ENCODE measurements at regions not wholly inside any gene's neighbourhood (a gene's known extent, or its start where the extent isn't known, plus 50 kb on each side); places are given as distances from the start of the nearest gene placed in this dataset.

GRCh38 chr6:51414361-51414760 is 595.7 kb downstream of the TFAP2B start:
- no peak for TF ChIP-seq CTCF (IDR thresholded peaks at IDR 0.05; ENCODE audit: extremely low read depth, low read depth, low read length)
- no peaks in the 10 kb centered on the region for H3K79me2 ChIP-seq (ENCODE audit: insufficient read depth, low read length)

GRCh38 chr6:51415501-51415900 is 596.8 kb downstream of the TFAP2B start:
- Histone ChIP-seq H3K27me3 (ENCODE audit: insufficient read depth, low read length) (no peaks in the 10 kb centered on the region), H3K36me3 (ENCODE audit: insufficient read depth, low read length) (no peaks in the 10 kb centered on the region), H3K4me1 (ENCODE audit: insufficient read depth, low read length) (no peaks in the 10 kb centered on the region), H3K4me2 (ENCODE audit: insufficient read depth, low read length) (no peak overlapping the region), H3K4me3 (ENCODE audit: insufficient read depth, low read length) (no peak overlapping the region), H2AFZ (ENCODE audit: low read length) (no peak overlapping the region), H3K9me3 (ENCODE audit: low read depth, low read length) (peaks cover 7% of the 10 kb centered on the region), H3K27ac (ENCODE audit: low read depth, low read length) (no peak overlapping the region), H3K79me2 (ENCODE audit: insufficient read depth, low read length) (no peaks in the 10 kb centered on the region), H4K20me1 (ENCODE audit: insufficient read depth, low read length) (no peaks in the 10 kb centered on the region)
- DNase-seq (ENCODE audit: insufficient read length, low spot score, missing footprints), result no peak
- TF ChIP-seq CTCF (IDR thresholded peaks at IDR 0.05; ENCODE audit: extremely low read depth, low read depth, low read length), result no peak

More at GRCh38 chr6:51414361-51414760, 595.7 kb downstream of the TFAP2B start:
- Histone ChIP-seq H3K4me2 (ENCODE audit: insufficient read depth, low read length) (no peak overlapping the region), H3K36me3 (ENCODE audit: insufficient read depth, low read length) (no peaks in the 10 kb centered on the region), H2AFZ (ENCODE audit: low read length) (no peak overlapping the region), H3K4me1 (ENCODE audit: insufficient read depth, low read length) (no peaks in the 10 kb centered on the region), H3K4me3 (ENCODE audit: insufficient read depth, low read length) (no peak overlapping the region), H4K20me1 (ENCODE audit: insufficient read depth, low read length) (no peaks in the 10 kb centered on the region), H3K27ac (ENCODE audit: low read depth, low read length) (no peak overlapping the region), H3K27me3 (ENCODE audit: insufficient read depth, low read length) (no peaks in the 10 kb centered on the region), H3K9me3 (ENCODE audit: low read depth, low read length) (peaks cover 7% of the 10 kb centered on the region)
- DNase-seq (ENCODE audit: insufficient read length, low spot score, missing footprints), result no peak

- Histone ChIP-seq H3K4me2 (ENCODE audit: insufficient read depth, low read length) (no peak overlapping the region), H4K20me1 (ENCODE audit: insufficient read depth, low read length) (no peaks in the 10 kb centered on the region), H3K4me1 (ENCODE audit: insufficient read depth, low read length) (no peaks in the 10 kb centered on the region), H3K36me3 (ENCODE audit: insufficient read depth, low read length) (no peaks in the 10 kb centered on the region), H3K9me3 (ENCODE audit: low read depth, low read length) (peaks cover 2% of the 10 kb centered on the region), H3K27ac (ENCODE audit: low read depth, low read length) (no peak overlapping the region), H3K79me2 (ENCODE audit: insufficient read depth, low read length) (no peaks in the 10 kb centered on the region), H3K27me3 (ENCODE audit: insufficient read depth, low read length) (no peaks in the 10 kb centered on the region), H3K4me3 (ENCODE audit: insufficient read depth, low read length) (no peak overlapping the region), H2AFZ (ENCODE audit: low read length) (no peak overlapping the region)
- DNase-seq (ENCODE audit: insufficient read length, low spot score, missing footprints), result no peak
- no peak for TF ChIP-seq CTCF (IDR thresholded peaks at IDR 0.05; ENCODE audit: extremely low read depth, low read depth, low read length)
These were observed 610.5 kb downstream of the TFAP2B start for GRCh38 chr6:51429017-51429712.

GRCh38 chr6:51430589-51430988 is 611.9 kb downstream of the TFAP2B start:
- no peak for TF ChIP-seq CTCF (IDR thresholded peaks at IDR 0.05; ENCODE audit: extremely low read depth, low read depth, low read length)
- Histone ChIP-seq H3K27me3 (ENCODE audit: insufficient read depth, low read length) (no peaks in the 10 kb centered on the region), H3K79me2 (ENCODE audit: insufficient read depth, low read length) (no peaks in the 10 kb centered on the region), H3K27ac (ENCODE audit: low read depth, low read length) (no peak overlapping the region), H3K9me3 (ENCODE audit: low read depth, low read length) (peaks cover 2% of the 10 kb centered on the region), H2AFZ (ENCODE audit: low read length) (no peak overlapping the region), H3K4me3 (ENCODE audit: insufficient read depth, low read length) (no peak overlapping the region), H3K4me2 (ENCODE audit: insufficient read depth, low read length) (no peak overlapping the region), H3K36me3 (ENCODE audit: insufficient read depth, low read length) (no peaks in the 10 kb centered on the region), H4K20me1 (ENCODE audit: insufficient read depth, low read length) (no peaks in the 10 kb centered on the region), H3K4me1 (ENCODE audit: insufficient read depth, low read length) (no peaks in the 10 kb centered on the region)
- no peak for DNase-seq (ENCODE audit: insufficient read length, low spot score, missing footprints)

All from osteoblast (primary cell).